ENCODE measurements at regions not wholly inside any gene's neighbourhood (a gene's known extent, or its start where the extent isn't known, plus 50 kb on each side); places are given as distances from the start of the nearest gene placed in this dataset.
"Not testable (repeated sequence)": the region's sequence is repeated elsewhere in the genome, so short reads cannot be mapped to it uniquely, and the experiment has no call there.

DNA sequence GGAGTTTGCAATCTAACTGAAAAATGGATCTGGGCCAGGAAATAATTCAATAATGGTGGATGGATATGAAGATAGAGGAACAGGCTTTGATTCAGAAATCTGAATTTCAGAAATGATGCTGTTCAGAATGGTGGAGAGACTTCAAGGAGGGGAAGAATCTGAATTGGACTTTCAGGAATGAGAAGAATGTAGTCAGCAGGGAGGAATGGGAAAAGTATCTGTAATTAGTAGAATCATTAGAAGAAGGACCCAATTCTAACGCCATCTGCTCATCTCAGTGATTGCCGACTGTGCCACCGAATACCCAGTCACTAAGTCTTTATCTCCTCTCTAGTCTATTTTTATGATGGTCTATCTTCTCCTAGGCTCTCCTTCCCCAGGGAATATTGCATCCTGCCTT lies 363.2 kb downstream of the GALC start:
- DNase-seq (ENCODE audit: low spot score), result no peak

GRCh38 chr14:87628780-87629179 lies 364.2 kb downstream of the GALC start:
- DNase-seq (ENCODE audit: low spot score), result no peak

GRCh38 chr14:87628129-87628528 lies 364.9 kb downstream of the GALC start:
- DNase-seq (ENCODE audit: low spot score), result no peak

DNA sequence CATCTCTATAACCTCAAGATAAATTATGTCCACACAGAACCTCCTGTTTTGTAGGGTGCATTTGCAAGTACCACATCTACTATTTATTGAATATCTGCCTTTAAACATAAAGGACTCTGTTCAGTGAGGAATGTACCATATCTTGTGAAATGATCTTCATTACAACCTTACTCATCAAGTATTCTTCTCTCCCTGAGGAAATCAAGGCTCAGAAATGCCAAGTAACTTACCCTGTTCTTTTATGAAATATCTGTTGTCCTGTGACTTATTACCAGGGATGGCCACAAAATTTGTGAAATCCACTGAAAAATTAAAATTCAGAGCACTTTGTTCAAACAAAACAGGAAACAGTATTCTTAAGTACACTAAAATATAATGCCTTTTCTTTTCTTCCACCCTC lies 366.7 kb downstream of the GALC start:
- no peak for DNase-seq (ENCODE audit: low spot score)

DNA sequence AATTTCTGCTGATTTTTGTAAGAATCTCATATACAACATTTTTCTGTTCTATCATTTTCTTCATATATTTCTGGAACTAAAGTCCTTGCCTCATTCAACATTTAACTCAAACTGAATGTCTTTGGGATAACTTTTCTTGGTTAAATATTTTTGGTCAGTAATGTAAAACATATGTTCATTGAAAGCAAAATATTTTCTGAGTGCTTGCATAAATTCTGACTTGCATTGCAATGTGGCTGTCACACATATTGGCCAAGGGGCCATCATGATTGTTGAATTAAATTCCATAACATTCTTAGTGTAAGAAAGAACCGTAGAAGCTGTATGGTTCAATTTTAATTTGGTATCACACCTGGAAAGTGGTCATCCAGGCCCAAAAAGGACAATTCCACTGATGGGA lies 369.4 kb downstream of the GALC start:
- no peak for DNase-seq (ENCODE audit: low spot score)

GRCh38 chr14:87617079-87617478 lies 375.9 kb downstream of the GALC start:
- DNase-seq (ENCODE audit: low spot score), result no peak

DNA sequence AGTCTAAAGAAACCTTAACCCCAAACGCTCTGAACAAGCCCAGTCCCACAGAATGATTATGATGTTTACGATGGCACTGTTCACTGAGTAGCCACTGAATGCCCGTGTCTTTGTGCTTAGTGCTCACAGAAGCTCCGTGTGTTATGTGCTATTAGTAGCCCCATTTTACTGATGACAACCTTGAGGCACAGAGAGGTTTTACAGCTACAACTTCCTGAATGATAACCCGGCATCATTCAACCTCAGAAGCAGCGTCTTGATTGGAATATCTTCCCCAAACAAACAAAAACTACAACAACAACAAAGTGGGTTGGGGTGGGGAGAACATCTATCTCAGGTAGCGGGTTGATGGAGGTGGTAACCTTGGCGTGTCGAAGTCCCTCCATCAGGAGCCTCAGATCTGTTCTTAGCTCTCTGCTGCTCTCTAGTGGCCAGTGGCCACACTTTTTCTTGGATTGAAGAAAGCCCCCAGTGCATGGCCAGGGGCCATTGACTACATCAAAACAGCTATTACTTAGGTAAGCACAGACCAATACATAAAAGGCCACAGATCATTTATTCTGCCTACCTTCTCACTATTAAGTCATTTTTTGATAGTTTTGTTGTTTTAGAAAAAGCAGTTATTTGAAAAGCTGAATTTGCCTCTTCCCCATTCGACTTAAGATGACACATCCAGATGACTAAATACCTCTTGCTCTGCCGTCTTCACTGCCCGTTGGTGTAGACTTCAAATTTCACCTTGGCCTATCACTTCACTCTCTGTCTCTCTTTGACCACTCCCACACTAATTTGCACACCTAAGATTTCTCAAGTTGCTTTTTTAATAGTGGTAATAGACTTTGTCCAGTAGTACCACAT lies 376.9 kb downstream of the GALC start:
- peak; percentile 19 for DNase-seq (ENCODE audit: low spot score)

DNA sequence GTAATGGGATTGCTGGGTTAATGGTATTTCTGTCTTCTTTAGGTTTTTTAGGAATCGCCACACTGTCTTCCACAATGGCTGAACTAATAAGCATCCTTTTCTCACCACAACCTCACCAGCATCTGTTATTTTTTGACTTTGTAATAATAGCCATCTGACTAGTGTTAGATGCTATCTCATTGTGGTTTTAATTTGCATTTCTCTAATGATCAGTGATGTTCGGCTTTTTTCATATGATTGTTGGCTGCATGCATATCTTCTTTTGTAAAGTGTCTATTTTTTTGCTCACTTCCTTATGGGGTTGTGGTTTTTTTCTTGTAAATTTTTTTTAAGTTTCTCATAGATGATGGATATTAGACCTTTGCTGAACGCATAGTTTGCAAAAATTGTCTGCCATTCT lies 377.9 kb downstream of the GALC start:
- no peak for DNase-seq (ENCODE audit: low spot score)

- DNase-seq (ENCODE audit: low spot score), result no peak
Observed at GRCh38 chr14:87613881-87614280, 379.1 kb downstream of the GALC start.

- not testable (repeated sequence) for DNase-seq (ENCODE audit: low spot score)
Observed at GRCh38 chr14:87607056-87607455, 385.9 kb downstream of the GALC start.

DNA sequence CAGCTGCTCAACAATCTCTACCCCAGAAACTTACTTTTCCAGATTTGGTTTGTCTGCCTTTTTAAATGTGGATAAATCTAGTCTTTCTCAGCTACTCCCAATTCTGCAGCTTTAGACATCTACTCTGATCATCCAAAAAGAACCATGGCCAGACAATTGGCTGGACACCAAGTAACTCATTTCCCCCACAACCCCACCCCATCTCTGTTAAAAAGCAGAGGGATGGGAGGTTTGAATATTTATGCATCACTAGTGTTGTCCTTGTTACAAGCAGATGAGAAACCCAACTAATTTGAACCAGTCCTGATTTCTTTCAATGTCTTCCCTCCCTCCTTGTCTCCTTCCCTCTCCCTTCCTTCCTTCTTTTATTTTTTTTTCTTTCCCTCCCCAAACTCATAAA lies 391.9 kb downstream of the GALC start:
- no peak for DNase-seq (ENCODE audit: low spot score)

- DNase-seq (ENCODE audit: low spot score), result no peak
Observed at GRCh38 chr14:87600240-87600639, 392.7 kb downstream of the GALC start.

DNA sequence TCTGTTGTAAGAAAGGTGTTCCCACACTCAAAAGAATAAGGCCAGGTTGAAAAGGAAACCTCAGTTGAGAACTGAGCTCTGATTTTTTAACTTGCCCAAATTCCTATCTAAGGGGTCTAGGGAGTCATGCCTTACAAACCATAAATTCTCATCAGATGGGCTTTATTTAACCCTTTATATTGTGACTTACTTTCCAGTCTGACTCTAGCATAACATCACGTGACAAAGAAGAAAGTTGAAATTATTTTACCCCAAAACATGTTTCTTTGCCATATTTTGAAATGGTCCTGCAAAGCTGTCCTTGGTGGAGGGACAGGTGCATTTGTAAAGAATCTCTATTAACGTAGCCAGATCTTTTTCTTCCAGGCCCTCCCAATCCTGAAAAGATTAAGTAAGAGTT lies 411.7 kb downstream of the GALC start:
- no peak for DNase-seq (ENCODE audit: low spot score)

DNA sequence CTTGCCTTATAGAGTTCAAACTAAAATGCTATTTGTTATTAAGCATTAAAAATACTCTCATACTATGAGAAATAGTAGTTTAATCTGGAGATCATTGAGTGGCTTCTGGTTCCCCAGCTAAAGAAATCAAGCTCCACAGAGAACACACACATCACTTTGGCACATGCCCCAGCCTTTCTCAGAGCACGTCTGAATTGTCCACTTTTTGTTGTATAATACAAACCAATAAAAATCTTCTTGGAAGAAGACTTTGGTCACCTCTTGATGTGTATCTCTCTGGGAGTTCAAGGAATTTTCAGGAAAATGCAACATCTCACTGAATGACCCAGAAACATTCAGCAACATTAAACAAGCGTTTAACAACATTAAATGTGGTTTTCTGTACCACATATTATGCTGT lies 413.9 kb downstream of the GALC start:
- no peak for DNase-seq (ENCODE audit: low spot score)

- no peak for DNase-seq (ENCODE audit: low spot score)
Observed at GRCh38 chr14:87575378-87575777, 417.6 kb downstream of the GALC start.

DNA sequence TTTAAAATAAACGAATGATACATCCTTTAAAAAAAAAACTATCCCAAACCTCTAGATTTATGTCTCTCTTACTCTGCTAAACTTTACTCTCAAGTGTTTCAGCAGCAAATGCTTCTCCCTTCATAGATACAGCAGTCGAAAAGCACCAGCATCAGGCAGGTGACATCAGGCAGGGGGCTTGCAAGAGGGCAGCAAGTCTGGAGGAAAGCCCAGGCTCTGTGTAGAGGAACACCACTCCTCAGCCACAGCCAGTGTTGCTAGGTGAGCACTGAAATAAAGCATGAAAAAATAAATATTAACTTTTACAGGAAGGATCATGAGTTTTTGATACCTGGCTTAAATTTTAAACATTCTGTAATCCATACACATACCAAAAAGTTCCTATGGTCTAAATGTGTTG lies 419.4 kb downstream of the GALC start:
- DNase-seq (ENCODE audit: low spot score), result no peak

DNA sequence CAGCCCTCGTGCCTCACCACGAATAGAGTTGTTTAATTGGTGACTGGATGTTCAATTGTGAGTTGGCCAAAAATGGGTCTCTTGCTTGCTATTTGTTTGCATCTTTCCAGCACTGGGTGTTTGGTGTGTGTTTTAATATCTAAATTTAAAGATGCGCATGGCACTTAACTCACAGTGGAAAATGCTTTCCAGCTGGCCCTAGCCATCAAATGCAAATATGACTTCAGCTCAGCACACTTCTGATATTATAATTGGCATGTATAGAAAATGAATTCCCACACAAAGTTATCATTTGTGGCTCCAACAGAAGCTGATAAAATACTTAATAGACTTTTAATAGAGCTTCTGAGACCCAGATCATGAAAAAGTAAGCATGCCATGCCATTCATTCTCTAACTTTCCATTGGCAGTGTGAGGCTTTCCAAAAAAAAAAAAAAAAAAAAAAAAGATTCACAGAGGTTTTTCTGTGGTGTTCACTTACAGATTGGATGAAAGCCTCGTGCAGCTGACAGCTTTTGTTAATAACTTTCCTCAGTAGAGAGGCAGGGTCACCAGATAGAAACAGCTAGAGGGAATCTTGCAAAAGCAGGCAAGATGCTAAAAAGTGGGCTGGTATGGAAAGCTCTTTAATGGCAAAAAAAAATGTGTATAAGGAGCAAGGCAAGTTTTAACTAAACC lies 425.2 kb downstream of the GALC start:
- DNase-seq (ENCODE audit: low spot score), result no peak

GRCh38 chr14:87566991-87567390 lies 426.0 kb downstream of the GALC start:
- DNase-seq (ENCODE audit: low spot score), result no peak

- DNase-seq (ENCODE audit: low spot score), result no peak
Observed at GRCh38 chr14:87547536-87547935, 445.4 kb downstream of the GALC start.

- no peak for DNase-seq (ENCODE audit: low spot score)
Observed at GRCh38 chr14:87542288-87542687, 450.7 kb downstream of the GALC start.

- DNase-seq (ENCODE audit: low spot score), result no peak
Observed at GRCh38 chr14:87540339-87540738, 452.6 kb downstream of the GALC start.

- DNase-seq (ENCODE audit: low spot score), result no peak
Observed at GRCh38 chr14:87529081-87529480, 463.9 kb downstream of the GALC start.

DNA sequence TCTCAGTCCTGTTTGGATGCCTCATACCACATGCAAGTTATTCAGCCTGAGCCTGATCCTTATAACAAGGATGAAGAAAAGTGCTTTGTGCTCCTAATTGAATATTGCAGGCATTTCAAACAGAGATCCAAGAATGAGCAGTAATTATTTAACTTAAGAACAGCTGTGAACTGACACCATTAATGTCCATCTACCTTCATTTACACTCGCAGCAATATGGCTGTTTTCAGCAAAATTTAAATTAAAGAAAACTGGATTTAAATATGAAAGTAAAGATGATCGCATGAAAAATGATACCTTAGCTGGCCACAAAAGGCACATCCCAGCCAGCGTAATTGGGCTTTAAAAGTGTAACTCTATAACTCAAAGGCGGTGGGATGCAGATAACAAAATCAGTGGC lies 466.3 kb downstream of the GALC start:
- DNase-seq (ENCODE audit: low spot score), result no peak

GRCh38 chr14:87524011-87524410 lies 469.0 kb downstream of the GALC start:
- no peak for DNase-seq (ENCODE audit: low spot score)

Data from HuH-7.5 (cell line).